ENCODE measurements at regions not wholly inside any gene's neighbourhood (a gene's known extent, or its start where the extent isn't known, plus 50 kb on each side); places are given as distances from the start of the nearest gene placed in this dataset.

DNA sequence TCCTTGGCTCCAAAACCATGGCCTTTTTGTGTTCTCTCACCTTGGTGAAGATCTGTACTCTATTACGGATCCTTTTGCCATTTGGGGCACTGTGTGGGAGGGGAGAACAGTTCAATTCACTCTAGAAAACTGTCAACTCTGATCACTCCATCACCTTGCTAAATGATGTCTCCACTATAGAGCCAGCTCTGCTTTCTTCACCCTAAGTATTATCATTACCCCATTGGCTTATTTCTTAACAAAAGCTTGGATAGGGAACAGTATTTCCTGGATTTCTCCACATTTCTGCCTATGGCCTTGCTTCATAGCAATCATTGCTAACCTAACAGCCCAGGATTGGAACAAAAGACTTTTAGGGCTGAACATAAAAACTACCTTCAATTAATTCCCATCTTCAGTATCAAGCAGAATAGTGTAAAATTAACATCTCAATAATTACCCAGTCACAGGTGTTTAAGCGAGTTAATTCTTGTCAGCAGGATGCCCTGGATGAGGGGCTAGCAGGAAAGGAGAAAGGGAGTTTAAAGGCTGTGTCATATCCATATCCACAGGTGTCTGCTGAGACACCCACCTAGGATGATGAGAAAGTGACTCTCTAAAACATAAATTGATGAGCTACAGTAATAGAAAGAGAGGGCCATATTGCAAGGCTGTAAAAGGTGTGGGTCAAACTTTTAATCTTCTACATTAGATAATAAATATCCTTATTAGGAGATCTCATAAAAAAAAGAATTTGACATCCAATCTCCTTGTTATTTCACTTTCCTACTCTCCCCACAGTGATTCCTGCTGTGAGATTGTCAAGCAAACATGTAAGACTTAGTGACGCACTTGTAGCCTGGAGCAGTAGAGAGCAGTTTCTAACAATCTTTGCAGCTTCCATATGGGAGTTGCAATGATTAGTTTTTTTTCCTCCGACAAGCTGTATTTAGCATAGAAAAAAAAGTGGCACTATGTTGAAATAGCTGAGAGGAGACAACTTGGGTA lies 589.5 kb upstream of the NXPH2 start:
- no peak for FAIRE-seq
- no peak for TF ChIP-seq POLR2A (IDR thresholded peaks at IDR 0.05; ENCODE audit: low read depth, low read length)
- no peak for DNase-seq (ENCODE audit: insufficient read length, low spot score)

DNA sequence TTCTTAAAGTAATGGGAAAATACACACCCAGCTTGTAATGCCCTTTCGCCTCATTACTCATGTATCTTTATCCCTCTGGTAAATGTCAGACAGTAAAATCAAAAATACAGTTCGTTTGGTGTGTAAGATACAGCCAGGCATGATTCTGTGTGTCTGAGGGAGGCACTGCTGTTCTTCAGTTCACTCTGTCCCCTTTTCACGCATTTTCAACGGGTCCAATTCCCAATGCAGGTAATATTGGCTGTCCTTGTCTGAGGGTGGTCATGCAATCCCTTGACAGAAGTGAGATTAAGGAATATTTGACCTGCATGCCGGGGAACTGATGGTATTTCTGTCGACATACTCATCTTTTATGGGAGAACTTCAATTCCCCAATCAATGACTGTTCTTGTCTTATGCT lies 587.2 kb upstream of the NXPH2 start:
- no peak for TF ChIP-seq POLR2A (IDR thresholded peaks at IDR 0.05; ENCODE audit: low read depth, low read length)
- no peak for FAIRE-seq
- DNase-seq (ENCODE audit: insufficient read length, low spot score), result no peak

DNA sequence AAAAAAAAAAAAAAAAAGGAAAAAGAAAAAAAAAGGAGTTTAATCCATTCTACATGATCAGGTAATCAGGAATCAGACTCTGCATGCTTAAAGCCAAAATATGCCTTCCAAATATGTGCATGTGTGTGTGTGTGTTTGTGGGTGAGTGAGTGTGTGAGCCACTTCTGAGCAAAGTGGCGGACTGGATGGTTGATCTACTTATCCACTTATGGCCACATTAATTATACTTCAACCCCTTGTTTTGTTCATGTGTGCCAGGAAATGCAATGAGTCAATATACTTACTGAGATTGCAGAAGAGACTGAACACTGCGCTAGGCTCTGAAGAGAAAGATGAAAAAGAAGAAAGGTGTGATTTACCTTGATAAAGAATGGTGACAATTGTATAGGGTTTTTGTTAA lies 586.5 kb upstream of the NXPH2 start:
- FAIRE-seq, result no peak
- DNase-seq (ENCODE audit: insufficient read length, low spot score), result no peak
- TF ChIP-seq POLR2A (IDR thresholded peaks at IDR 0.05; ENCODE audit: low read depth, low read length), result no peak

DNA sequence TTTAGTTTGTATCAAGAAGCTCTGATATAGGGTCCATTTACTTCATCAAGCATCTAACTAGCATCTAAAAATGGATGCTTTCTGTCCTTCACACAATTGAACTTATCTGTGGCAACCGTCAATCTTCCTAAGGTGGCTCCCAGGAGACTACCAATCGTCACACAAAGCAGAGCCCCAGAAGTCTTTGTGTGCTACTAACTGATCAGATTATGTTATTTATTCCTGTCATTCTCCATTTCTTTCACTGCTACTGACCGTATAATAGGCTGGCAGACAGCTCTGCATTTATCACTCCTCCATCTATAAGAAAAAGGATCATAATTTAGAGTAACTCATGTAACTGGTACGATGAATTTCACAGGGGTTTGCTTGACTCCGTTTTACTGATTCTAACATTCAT lies 585.0 kb upstream of the NXPH2 start:
- FAIRE-seq (no peak), DNase-seq (ENCODE audit: insufficient read length, low spot score) (no peak)
- no peak for TF ChIP-seq POLR2A (IDR thresholded peaks at IDR 0.05; ENCODE audit: low read depth, low read length)

DNA sequence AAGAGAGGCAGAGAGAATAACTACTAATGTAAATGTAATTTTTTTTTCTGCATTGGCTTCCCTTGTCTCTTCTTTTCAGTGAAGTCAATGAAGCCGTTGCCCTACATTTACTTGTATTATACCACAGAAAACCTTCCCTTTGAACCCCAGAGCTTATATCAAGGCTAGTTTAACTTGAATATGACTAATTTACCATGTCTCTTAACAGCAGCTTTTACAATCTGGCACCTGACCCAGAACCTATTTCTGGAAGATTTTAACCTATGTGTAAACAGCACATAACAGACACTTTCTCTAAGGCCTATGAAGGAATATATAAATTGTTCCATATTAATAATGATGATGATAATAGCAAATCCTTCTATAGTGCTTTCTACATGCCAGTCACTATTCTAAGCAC lies 580.5 kb upstream of the NXPH2 start:
- DNase-seq (ENCODE audit: insufficient read length, low spot score) (no peak), FAIRE-seq (no peak)
- TF ChIP-seq POLR2A (IDR thresholded peaks at IDR 0.05; ENCODE audit: low read depth, low read length), result no peak

DNA sequence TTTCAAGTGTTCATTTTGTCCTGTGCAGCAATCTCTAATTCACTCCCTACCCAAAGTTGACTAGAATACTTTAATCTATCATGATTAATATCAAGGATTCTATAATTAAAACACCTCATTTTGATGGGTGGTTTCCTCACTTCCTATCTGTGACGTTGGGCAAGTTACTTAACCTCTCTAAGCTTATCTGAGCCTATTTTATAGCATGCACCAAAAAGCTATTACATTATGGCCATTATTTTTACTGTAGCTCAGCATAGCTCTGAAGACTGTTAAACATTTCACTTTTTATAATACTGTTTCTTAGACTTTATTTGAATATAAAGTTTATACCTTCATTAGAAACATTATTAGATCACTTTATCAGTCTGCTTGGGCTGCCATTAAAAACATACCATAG lies 579.6 kb upstream of the NXPH2 start:
- no peak for FAIRE-seq
- no peak for DNase-seq (ENCODE audit: insufficient read length, low spot score)
- TF ChIP-seq POLR2A (IDR thresholded peaks at IDR 0.05; ENCODE audit: low read depth, low read length), result no peak

DNA sequence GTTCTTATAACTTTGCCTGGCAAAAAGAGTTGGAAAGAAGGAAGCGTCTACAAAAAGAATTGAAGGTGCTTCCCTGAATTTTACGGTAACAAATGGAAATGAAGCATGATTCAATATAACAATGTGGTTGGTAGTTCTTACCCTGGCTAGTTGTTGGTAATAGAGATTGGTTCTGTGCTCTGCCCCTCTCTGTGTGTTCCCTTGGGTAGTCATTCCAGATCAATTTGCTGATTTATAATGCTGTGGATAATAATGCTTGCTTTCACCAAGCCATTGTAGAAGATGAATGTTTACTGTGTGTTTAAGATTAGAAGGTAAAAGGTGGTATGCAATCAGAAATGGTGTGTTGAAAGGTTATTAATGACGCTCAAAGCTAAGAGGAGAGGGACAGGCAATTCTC lies 577.8 kb upstream of the NXPH2 start:
- no peak for DNase-seq (ENCODE audit: insufficient read length, low spot score)
- FAIRE-seq, result no peak
- no peak for TF ChIP-seq POLR2A (IDR thresholded peaks at IDR 0.05; ENCODE audit: low read depth, low read length)

DNA sequence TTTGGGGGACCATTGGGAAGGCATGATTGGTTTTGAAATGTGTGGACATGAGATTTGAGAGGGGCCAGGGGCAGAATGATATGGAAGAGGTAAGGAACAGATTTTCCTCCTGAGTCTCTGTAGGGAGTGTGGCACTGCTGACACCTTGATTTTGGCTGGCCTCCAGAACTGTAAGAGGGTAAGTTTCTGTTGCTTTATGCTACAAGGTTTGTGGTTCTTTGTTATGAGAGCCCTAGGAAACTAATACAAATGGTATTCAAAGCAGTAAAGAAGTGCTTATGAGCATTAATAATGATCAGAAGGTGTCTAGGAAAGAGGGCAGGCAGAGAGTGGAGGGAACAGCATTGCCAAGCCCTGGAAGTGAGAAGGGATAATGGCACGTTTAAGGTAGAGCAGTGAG lies 574.3 kb upstream of the NXPH2 start:
- FAIRE-seq, result no peak
- no peak for TF ChIP-seq POLR2A (IDR thresholded peaks at IDR 0.05; ENCODE audit: low read depth, low read length)
- DNase-seq (ENCODE audit: insufficient read length, low spot score), result no peak

DNA sequence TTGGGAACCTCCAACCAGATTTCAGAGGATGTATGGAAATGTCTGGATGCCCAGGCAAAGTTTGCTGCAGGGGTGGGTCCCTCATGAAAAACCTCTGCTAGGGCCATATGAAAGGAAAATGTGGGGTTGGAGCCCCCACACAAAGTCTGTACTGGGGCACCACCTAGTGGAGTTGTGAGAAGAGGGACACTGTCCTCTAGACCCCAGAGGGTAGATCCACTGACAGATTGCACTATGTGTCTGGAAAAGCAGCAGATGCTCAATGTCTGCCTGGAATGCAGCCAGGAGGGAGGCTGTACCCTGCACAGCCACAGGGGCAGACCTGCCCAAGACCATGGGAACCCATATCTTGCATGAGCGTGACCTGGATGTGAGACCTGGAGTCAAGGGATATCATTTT lies 573.7 kb upstream of the NXPH2 start:
- no peak for TF ChIP-seq POLR2A (IDR thresholded peaks at IDR 0.05; ENCODE audit: low read depth, low read length)
- FAIRE-seq, result no peak
- DNase-seq (ENCODE audit: insufficient read length, low spot score), result no peak

DNA sequence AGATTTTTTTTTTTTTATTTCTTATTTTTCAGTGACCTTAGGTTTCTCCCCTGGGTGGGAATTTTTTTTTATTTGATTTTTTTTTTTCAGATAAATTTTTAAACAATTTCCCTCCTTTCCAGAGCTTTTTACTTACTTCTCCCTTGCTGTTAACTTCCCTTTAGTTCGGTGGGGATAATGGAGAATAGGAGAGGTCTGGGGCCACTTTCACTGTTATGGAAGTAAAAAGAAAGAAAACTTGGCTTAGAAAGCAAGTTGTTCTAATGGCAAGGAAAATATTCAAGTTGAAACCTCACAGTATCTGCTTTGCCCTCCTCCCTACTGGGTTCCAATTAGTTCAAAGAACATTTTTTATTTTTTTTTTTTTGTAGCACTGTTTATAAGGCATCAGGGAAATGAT lies 537.1 kb upstream of the NXPH2 start:
- FAIRE-seq (no peak), DNase-seq (ENCODE audit: insufficient read length, low spot score) (no peak)
- TF ChIP-seq POLR2A (IDR thresholded peaks at IDR 0.05; ENCODE audit: low read depth, low read length), result no peak

DNA sequence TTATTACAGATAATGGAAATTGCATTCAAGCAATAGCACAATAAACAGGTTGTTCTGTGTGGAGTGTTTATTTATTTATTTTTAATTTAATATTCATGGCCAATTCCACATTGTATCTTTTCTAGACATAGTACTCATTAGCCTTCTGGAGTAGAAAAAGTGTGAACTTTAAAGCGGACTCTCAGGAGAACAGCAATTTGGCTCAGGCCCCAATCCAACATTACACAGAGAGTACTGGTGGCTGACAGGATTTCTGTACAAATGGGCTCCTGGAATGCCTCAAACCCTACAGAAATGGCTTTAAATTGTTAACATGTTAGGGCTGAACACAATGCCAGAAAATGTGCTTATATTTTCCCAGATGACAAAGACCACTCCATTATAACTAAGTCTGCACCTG lies 533.9 kb upstream of the NXPH2 start:
- TF ChIP-seq POLR2A (IDR thresholded peaks at IDR 0.05; ENCODE audit: low read depth, low read length), result no peak
- FAIRE-seq (no peak), DNase-seq (ENCODE audit: insufficient read length, low spot score) (no peak)

DNA sequence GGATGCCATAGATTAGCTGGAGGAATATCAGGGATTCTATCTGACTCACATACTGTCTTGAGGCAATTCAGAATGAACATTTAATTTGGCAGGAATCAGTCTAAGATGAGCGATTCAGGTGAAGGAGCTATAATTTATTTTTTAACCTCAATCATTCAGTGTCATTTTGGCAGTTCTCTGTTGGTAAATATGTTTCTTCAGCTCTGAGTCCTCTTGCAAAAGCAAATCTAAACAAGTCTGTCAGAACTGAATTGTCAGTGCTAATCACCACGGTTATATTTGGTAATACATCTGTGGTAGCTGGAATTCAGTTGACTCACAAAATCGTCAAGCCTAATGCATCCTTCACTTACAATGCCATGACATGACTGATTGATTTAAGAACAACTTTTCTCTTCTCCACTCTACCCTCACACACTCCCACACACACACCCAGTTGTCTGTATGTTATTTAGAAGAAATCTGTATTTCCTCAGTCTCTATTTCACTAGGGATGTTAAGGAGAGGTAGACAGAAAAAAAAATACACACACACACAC lies 516.6 kb upstream of the NXPH2 start:
- no peak for TF ChIP-seq POLR2A (IDR thresholded peaks at IDR 0.05; ENCODE audit: low read depth, low read length)
- no peak for DNase-seq (ENCODE audit: insufficient read length, low spot score)
- no peak for FAIRE-seq

DNA sequence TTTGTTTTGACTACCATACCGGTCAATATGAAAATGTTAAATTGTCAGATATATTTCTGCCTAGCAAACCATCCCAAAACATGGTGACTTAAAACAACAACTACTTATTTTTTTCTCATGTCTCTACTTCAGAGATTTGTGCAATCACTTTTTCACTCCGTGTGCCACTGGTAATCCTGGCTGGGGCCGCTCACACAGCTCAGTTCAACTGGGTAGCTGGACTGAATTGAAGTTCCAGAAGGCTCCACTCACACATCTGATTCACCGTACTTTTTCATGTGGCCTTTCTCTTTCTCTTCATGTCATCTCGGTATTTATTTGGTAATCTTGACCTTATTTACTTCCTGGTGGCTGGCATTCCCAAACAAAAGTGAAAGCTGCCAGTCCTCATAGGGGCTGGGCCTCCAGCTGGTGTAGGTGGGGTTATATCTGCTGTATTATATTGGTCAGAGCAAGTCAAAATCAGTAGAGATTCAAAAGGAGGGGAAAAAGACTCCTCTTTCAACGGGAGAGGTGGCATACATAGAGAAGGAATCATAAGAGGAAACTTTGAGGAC lies 513.9 kb upstream of the NXPH2 start:
- FAIRE-seq, result no peak
- DNase-seq (ENCODE audit: insufficient read length, low spot score), result no peak
- TF ChIP-seq POLR2A (IDR thresholded peaks at IDR 0.05; ENCODE audit: low read depth, low read length), result no peak

DNA sequence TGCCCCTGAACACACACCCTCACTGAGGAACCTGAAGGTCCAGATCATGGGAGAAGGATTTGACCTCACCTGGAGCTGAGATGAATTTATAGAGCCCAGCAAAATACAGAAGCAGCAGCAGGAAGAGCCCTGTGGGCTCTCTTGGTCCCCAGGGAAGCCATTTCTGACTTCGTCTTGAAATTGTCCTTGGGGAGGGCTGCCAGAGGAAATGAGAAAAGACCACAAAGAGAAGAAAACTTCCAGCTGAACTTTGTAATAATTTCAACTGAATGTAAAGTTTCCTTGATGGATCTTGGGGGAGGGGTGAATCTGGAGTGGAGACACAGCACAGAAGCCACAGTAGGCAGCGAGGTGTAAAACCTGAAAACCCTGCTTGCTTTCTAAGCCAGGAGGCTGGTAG lies 500.9 kb upstream of the NXPH2 start:
- no peak for TF ChIP-seq POLR2A (IDR thresholded peaks at IDR 0.05; ENCODE audit: low read depth, low read length)
- no peak for FAIRE-seq
- no peak for DNase-seq (ENCODE audit: insufficient read length, low spot score)

DNA sequence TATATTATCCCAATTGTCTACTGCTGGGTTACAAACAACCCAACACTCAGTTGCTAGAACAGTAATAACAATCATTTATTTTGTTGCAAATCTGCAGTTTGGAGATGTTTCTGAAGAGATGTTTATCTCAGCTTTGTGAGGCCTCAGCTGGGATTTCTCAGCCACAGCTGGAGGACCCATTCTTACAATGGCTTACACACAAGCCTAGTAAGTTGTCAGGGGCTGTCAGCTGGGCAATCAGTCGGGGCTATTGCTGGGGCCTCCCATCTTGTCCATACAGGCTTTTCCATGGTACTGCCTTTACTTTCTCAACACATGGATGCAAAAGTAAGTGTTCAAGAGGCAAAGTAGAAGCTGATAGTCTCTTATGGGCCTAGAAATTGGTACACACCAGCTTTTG lies 491.7 kb upstream of the NXPH2 start:
- FAIRE-seq, result no peak
- no peak for TF ChIP-seq POLR2A (IDR thresholded peaks at IDR 0.05; ENCODE audit: low read depth, low read length)
- DNase-seq (ENCODE audit: insufficient read length, low spot score), result no peak
